NCI-H524 treated with DMSO at 0.1 percent for 48 hours (cell line): ENCODE measurements at regions not wholly inside any gene's neighbourhood (a gene's known extent, or its start where the extent isn't known, plus 50 kb on each side); places are given as distances from the start of the nearest gene placed in this dataset.

ENCODE experiments used
- DNase-seq: peaks from one replicate; lab custom pipeline; 2025; lab: John Stamatoyannopoulos, UW

DNA sequence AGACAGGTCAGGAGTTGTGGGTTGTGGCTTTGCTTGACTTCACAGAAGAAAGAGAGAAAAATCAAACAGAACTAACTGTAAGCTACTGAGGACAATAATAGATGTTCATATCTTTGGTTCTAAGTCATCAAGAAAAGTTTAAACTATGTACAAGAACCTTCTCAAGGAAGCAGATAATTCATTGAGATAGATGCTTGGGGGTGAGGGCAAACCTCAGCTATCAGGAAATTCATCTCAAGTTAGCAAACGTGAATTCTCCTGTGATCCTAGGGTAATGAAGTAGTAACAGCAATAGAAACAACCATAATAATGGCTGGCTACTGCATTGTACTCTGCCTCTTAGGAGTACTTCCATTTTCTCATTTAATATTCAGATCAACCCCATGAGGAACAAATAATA lies 506.2 kb downstream of the PLPP3 start:
- no peak for DNase-seq

DNA sequence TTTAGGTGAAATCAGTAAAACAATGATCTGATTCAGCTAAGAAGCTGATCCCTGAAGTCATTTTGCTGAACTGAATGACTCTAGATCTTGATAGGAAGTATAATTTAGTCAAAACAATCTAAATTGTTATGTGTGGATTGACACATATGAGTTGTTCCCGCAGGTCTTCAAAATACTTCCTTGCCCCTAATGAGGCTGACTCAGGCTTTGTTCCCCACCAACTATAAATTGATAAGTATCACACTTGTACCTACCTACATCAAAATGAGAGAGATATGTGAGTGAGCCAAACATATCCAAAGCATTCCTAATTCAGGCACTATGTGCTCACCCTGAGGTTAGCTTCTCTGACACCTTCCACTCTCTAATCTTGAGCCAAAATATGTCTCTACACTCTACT lies 507.1 kb downstream of the PLPP3 start:
- DNase-seq, result no peak

DNA sequence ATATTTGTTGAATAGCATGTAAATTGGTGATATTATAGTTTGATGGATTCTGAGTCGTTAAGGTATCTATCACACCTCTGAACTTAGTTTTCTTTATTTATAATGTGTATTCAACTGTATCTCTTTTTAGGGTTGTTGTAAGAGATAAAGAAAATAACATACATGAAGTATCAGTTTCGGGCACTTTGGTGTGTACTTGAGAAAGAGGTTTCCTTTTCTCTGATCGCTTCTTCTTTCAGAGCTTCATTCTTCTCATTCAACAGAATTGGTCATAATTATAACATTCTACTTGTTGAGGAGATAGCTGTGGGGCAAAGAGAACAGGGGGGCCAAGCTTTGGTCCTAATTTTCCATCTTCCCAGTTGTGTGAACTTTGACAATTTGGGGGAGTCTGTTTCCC lies 508.0 kb downstream of the PLPP3 start:
- no peak for DNase-seq

DNA sequence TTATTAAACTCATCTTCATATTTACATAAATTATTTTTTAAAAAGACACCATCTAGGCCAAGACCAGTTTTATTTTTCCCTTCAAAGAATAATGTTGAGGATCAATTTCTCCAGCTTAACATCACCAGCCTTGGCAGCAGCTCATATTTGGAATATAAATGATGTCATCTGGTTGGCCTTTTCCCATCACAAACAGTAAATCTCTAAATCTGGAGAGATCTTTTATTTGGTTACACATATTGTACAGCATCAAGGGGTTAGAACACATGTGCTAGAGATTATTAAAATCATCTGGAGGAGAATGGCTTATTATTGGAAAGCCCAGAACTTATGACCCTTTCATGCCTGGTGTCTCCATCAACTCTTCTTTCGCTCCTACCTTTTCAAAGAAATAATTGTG lies 508.8 kb downstream of the PLPP3 start:
- DNase-seq, result no peak

DNA sequence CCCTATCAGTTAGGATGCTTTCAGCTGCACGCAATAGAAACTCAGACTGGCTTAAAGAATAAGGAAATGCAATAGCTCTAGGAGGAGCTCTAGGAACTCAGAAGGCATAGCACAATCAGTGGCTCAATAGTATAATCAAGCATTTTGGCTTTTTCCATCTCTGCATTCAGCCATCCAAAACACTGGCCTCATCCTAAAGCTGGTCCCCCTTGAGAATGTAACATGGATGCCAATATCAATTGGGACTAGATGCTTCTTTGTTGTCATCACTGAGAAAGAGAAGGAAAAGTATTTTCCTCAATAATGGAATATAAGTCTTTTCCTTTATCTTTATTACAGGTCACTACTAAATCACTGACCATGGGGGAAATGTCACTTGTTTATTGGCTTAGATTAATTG lies 509.5 kb downstream of the PLPP3 start:
- DNase-seq, result no peak

DNA sequence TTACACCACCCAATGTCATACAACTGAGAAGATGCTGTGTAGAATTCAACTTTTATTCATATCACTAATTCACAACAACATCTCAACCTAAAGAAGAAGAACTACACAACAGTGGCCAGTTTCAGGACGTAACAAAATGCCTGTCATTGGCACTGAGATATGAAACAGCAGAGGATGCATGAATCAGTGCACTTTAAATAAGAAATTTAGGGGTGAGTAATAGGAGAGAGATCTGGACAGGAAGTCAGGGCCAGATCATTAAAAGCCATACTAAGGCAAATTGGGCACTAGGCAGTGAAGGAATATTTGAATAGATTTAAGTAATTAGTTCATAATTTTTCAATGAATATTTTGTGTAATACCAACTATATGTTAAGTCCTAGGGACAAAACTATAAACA lies 510.5 kb downstream of the PLPP3 start:
- DNase-seq, result no peak

DNA sequence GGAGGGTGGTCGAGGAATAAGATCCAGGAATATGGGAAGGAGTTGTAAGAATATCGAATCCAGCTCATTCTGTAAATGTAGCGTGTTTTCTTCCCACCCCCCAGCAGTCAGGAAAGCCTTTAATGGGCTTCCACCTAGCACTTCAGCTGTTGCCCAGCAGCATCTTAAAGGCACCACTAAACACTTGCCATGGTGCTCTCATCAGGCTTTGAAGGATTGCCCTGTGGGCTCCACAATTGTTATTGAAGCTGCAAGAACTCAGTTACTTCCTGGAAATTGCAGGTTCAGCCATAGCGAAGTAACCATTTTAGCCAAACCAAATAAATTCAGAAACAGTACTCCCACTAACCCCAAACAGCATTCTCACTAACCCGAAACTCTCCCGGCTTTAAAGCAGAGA lies 511.2 kb downstream of the PLPP3 start:
- DNase-seq, result no peak

DNA sequence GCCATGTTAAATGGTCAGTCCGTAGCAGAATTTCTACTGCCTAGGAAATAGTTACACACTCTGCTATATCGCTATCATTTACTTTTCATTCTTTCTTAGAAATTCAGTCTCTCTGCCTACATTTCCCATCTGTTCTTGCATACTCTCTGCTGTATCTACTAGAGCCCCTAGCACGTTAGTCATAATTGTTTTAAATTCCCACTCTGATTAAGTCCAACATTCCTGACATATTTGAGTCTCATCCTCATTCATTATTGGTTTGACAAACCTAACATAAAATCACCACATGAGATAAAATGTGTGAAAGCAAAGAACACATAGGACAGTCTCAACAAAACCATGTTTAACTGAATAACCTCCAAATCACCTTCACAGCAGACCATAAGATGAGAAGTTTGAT lies 513.6 kb downstream of the PLPP3 start:
- DNase-seq, result no peak

DNA sequence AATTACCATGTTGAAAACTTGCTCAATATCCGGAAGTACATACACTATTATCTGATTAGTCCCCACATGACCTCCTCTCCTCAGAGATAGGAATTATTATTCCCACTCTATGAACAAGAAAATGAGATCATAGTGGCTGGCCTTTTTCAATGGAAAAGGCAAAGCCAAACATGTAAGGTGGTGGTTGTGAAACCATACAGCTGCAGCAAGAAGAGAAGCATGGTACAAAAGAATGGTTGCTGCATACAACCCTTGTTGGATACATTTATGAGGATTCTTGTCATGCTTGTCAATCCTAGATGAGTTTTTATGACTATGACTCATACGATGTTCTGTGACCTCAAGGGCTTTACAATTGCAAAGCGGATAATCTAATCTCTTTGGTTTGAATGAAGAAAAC lies 514.7 kb downstream of the PLPP3 start:
- DNase-seq, result no peak

DNA sequence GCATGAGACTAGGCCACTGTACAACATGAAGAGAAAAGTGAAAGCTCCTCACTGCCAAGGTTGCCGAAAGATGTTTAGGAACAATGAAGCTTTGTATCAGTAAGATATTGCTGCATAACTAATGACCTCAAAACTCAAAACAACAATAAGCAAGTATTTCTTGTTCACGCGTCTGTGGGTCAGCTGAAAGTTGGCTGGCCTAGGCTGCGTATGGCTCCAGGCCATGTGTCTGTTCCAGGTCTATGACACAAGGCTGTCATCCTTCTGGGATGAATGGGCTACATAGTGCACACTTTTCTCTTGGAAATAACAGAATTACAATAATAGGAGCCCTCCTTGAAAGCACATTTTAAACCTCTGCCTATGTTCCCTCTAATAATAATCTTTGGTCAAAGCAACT lies 515.9 kb downstream of the PLPP3 start:
- no peak for DNase-seq

DNA sequence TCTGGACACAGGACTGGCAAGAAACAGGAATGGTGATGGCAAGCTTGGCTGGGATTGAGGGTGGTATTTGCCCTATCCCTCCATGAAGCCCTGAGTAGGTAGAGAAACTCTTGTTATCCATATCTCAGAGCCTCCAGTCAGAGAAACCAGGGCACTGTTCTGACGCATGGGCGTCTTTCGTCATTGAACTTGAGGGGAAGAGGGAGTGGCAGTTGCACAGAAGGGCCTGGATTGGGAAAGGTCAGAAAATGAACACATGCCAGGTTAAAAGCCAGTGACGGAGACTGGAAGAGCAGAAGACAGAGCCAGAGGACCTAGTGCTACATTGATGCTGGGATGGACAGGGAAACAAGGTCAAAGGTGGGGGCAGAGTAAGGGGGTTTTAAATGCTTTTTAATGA lies 516.7 kb downstream of the PLPP3 start:
- DNase-seq, result no peak

DNA sequence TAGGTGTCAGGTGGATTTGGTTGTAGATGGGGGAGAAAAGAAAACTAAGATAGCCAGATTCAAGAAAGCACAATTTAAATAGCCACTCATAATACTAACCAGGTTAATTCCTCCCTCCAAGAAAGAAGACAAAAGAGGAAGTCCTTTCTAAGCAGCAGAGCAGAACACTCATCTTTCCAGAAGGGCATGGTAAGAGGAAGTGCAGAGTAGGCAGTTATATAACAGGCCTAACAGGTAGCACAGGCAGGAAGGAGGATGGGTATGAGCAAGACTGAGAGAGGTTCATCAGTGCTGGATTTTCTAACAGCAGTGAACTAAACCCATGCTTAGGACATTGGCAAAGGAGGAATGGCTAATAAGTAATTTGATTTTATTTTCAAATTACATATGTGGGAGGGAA lies 517.5 kb downstream of the PLPP3 start:
- no peak for DNase-seq

DNA sequence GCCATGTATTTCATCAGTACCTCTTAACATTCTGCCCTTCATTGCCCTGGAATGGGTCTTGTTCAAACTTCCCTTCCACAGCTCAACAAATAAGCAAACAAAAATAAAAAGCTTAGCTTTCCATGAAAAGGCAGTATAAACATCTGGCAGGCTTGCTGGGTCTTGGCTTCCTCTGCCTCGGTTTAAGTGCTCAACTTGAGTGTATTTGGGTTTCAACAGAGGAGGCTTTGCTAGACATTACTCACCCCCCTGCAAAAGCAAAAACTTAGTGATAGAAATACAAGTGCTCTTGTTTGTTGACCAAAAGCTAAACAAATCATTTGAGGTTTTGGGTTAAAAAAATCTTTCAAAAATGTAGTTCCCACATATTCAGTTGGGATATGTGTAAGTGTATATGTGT lies 518.5 kb downstream of the PLPP3 start:
- DNase-seq, result no peak

DNA sequence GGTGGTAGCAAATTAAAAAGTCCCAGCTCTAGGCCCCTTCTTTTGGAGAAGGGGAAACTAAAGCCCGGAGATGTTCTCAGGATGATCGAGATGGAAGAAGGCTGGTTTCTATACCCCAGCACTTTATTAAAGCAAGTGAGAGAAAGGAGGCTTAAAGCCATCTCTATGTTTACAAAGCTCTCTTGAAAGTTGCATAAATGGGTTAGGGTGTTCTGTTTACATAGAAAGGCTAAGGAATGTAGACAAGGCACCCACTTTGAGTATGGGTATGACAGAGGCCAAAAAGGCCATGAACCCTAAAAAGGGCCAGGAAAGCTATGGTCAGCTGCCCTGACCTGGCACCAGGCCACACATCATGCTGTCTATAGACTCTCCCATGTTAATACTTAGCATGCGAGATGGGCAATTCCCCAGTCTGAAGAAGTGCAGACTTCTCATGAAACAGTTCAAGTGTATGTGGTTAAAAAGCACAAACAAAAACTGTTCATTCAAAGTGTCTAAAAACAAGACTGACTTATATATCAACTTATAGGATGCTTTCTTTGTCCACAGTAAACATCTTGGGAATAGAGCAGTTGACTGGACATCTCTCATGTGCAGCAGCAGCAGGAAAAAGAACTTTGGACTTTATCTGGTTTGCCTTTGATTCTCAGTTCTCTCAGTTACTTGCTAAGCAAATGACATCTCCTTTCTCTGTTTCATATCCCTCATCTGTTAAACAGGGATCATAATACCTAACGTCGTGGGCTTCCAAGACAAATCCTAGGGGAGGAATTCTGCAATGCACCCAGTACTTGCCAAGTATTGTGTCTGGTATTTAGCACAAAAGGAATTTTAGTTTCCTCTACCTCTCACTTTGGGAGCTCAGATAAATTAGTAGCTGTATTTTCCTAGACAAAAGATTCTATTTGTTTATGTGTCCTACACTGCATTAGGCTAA lies 521.6 kb downstream of the PLPP3 start:
- no peak for DNase-seq

DNA sequence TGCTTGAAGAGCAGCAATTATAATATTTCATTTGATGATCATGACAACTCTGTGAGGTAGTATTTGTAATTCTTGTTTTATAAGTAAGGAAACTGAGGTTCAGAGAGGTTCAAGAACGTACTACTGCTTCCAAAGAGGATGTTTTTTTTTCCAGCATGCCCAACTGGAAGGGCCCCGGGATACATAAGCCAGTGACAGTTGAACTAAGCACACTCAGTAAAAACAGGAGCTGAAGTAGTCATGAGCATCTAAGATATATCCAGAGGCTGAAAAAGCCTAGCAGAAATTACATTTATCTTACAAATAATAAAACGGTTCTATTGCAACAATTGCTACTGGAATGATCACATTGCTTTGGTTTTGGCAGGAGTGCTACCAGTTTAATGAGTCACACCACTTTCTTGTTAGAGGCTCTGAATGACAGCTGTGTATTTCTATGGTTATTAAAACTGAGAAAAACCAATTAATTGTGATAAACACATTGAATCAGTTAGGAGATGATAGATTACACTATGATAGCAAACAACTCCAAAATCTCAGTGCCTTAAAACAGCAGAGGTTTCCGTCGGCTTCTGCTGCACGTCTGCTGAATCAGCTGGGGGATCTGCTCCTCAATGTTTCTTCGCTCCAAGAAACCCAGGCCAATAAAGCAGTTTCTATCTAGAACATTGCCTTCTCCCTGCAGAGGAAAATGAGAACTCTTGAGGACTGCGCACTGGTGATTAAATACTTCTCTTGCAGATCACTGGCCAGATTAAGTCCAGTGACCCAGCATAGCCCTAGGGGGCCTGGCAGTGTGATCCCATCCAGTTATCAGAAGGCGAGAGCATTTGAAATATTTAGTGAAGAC lies 522.7 kb downstream of the PLPP3 start:
- no peak for DNase-seq

DNA sequence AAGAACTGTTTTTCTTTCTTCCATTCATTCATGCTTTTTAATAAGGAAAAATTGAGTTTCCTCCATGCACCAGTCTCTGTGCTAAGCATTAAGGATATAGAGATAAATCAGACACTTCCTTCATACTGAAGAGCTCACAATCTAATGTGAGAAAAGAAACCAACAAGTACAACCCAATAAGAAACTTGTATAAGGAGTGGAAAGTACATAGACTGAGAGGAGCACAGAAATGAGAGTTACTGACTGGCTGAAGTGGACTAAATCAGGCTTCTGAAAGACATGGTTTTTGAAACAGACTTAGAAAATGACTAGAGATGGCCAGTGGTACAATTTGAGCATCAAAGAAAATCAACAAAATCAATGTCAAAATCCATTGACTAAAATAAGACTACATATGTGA lies 524.4 kb downstream of the PLPP3 start:
- DNase-seq, result no peak

DNA sequence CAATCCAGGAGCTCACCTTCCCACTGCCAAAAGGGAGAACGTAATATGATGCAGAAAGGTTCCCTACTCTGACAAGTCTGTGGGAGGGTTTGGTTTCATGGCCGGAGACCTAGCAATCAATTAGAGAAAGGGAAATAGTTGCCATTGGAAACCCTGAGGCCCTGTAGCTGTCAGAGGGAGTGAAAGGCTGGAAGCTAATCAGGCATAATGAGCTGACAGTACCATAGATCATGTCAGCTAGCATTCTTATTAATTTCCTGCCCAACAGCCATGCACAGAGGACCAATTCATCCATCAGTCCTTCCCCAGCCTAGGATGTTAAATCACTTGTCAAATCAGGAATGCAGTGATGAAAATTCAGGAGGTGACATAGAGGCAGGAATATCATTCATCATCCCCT lies 527.3 kb downstream of the PLPP3 start:
- DNase-seq, result no peak

DNA sequence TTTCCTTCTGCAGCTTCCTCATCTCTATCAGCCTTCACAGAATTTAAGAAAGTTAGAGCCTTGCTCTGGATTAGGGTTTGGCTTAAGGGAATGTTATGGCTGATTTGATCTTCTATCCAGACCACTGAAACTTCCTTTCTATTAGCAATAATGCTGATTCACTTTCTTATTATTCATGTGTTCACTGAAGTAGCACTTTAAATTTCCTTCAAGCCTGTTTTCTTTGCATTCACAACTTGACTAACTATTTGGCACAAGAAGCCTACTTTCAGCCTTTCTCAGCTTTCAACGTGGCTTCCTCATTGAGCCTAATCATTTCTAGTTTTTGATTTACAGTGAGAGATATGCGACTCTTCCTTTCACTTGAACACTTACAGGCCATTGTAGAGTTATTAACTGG lies 528.5 kb downstream of the PLPP3 start:
- DNase-seq, result no peak

DNA sequence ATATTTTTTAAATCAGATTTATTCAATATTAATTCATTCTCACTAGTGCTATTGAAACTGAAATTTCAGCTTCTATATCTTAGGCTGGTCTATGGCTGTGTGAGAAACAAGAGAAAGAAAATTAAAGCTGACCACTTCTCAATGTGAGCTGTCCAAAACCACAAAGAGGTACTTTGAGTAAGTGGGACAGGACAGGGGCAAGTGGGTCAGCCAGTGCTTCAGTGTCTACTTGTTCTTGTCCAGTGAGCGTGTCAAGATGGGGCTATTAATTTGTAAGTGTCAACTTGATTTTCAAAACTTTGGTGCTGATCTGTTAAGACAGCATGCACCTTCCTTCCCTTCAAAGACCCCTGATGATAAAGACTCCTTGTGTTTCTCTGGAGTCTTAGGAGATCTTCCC lies 533.9 kb downstream of the PLPP3 start:
- no peak for DNase-seq

DNA sequence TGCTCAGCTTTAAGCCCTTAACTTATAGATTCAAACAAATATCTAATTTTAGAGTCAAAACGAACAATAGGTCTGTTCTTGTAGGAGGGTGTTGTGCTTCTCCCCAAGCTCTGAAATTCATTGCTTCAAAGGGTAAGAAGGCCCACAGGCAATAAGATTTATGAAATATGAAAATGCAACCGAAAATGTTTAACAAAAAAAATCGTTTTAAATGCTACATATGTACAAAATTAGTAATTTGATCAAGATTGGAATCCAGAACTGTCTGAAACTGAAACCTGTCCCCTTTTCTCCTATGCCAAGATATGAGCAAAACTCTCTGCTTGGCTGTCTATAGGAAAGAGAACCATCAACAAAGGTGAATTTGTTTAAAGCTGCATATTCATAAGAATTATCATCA lies 534.3 kb downstream of the PLPP3 start:
- DNase-seq, result no peak

DNA sequence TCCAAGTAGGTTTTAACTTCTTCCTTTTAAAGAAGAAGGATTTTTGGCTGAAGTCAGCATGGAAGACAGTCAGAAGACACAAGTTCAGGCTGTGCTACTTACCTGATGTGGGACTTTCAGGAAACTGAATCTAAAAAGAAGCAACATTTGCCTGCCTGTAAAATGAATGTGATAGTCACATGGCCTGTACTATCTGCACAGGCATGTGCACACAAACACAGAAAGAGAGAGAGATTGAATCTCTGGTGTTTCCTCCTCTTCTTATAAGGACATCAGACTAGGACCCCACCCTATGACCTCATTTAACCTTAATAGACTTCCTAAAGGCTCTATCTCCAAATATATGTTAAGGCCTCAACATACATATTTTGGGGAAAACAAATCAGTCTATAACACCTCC lies 542.9 kb downstream of the PLPP3 start:
- DNase-seq, result no peak

DNA sequence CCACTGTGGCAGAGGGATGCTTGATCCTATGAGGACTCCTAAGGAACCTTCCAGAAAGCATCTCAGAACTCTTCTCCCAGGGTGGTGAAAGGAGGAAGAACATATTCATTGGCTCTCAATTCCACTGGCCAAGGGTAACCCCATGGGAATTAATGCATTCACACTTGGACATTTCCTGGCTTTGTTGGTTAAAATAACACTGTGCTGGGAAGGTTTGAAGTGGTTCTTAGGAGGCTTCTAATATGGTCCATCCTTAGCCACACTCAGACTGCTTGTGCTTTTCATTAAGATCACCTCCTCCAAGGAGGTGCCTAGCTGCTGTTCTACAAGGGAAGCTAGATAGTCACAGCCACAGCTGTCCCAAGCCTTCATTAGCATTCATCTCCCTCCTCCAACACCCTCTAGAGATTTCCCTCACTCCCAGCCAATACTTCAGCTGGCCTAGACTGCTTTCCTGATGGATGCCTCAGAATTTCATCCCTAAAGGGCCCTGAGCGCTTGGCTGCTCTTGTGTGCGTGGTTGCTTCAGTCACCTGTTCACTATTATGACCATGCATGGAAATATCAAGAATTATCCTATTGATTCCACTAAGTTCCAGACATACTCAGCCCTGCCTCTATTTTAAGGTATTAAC lies 544.4 kb downstream of the PLPP3 start:
- DNase-seq, result no peak

DNA sequence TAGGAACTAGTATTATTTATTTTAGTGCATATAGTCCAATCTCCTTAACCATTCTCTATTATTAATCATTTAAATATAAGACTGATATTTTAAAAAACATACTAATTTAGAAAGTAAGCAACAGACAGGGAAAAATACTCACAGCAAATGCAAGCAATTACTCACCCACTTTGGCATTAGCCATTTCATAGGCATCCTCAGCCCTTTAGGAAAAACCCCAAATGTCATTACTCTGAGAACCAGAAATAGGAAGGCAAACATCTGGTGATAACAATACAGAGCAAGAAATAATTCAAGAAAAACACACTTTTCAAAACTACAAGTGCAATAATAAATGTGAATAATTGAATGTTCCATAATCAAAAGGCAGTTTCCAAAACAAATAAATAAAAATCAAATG lies 545.1 kb downstream of the PLPP3 start:
- DNase-seq, result no peak
